IMR-90 (cell line): ENCODE measurements at regions not wholly inside any gene's neighbourhood (a gene's known extent, or its start where the extent isn't known, plus 50 kb on each side); places are given as distances from the start of the nearest gene placed in this dataset.
A peak's percentile ranks its signal among the peaks of the same experiment; 100 is the strongest.

Experiments
- ATAC-seq: fragments of 200-7000 bp; cut with Tn5 transposase; 2 replicates; pipeline ENCODE4 v1.9.1; 2020; ENCODE audit warnings: low read depth, mild to moderate bottlenecking, moderate library complexity
- BruUV-seq: library from RNA; stranded (reverse); fragments of 400-500 nt; replicated peaks from 2 replicates; lab custom pipeline; 2021; lab: Mats Ljungman, UMichigan
- CTCF ChIA-PET: fragments of 300-600 bp; formaldehyde crosslinking; extraction: SDS; loops from one replicate; lab custom pipeline; 2021; ENCODE audit warnings: antibody characterized with exemption; lab: Yijun Ruan, JAX
- POLR2A ChIA-PET: fragments of 300-600 bp; sonication (Branson Sonifier 250); formaldehyde crosslinking; loops from one replicate; lab custom pipeline; 2022; ENCODE audit warnings: antibody characterized with exemption; ENCODE audit not compliant: unreplicated experiment; lab: Charles Lee
- DNase-seq: peaks from one replicate; pipeline ENCODE4 v3.0.0; 2013
- H2AFZ ChIP-seq: replicated peaks from 2 replicates; pipeline ENCODE3; 2013; ENCODE audit warnings: low read length, mild to moderate bottlenecking; ENCODE audit not compliant: poor library complexity
- H2AK5ac ChIP-seq: 2 replicates; pipeline ENCODE4 v1.6.1; 2013; ENCODE audit warnings: low read depth, low read length, inconsistent platforms
- H2AK9ac ChIP-seq: replicated peaks from 2 replicates; pipeline ENCODE3; 2013; ENCODE audit warnings: mild to moderate bottlenecking, low read depth, low read length, moderate library complexity; ENCODE audit not compliant: poor library complexity
- H2BK120ac ChIP-seq: 2 replicates; pipeline ENCODE4 v1.6.1; 2013; ENCODE audit warnings: low read depth, low read length, inconsistent platforms
- H2BK15ac ChIP-seq: 3 replicates; pipeline ENCODE4 v1.6.1; 2013; ENCODE audit warnings: low read depth, low read length, inconsistent platforms
- H2BK20ac ChIP-seq: 2 replicates; pipeline ENCODE4 v1.6.1; 2013; ENCODE audit warnings: low read depth, mild to moderate bottlenecking, inconsistent platforms, low read length, moderate library complexity
- H2BK5ac ChIP-seq: 2 replicates; pipeline ENCODE4 v1.6.1; 2013; ENCODE audit warnings: mild to moderate bottlenecking, low read depth, low read length, inconsistent platforms; ENCODE audit not compliant: poor library complexity, severe bottlenecking
- H3K14ac ChIP-seq: replicated peaks from 2 replicates; pipeline ENCODE4 v1.6.1; 2013; ENCODE audit warnings: low read depth, low read length, inconsistent platforms
- H3K18ac ChIP-seq: 2 replicates; pipeline ENCODE4 v1.6.1; 2013; ENCODE audit warnings: low read depth, low read length, control low read depth
- H3K23ac ChIP-seq: 2 replicates; pipeline ENCODE4 v1.6.1; 2013; ENCODE audit warnings: low read depth, low read length, inconsistent platforms
- H3K27ac ChIP-seq: 2 replicates; pipeline ENCODE4 v1.5.1; 2013; ENCODE audit warnings: mild to moderate bottlenecking, control low read depth, low read length; ENCODE audit not compliant: insufficient read depth
- H3K27me3 ChIP-seq: 2 replicates; pipeline ENCODE4 v1.6.1; 2013; ENCODE audit warnings: low read length; ENCODE audit not compliant: control insufficient read depth, insufficient read depth
- H3K36me3 ChIP-seq: 2 replicates; pipeline ENCODE4 v1.6.1; 2013; ENCODE audit warnings: low read length, mixed read lengths; ENCODE audit not compliant: control insufficient read depth, insufficient read depth
- H3K4ac ChIP-seq: 2 replicates; pipeline ENCODE4 v1.6.1; 2013; ENCODE audit warnings: low read depth, low read length, inconsistent platforms
- H3K4me1 ChIP-seq: 2 replicates; pipeline ENCODE4 v1.6.1; 2013; ENCODE audit warnings: low read length, mixed read lengths; ENCODE audit not compliant: control insufficient read depth, insufficient read depth
- H3K4me2 ChIP-seq: 2 replicates; pipeline ENCODE4 v1.6.1; 2013; ENCODE audit warnings: low read depth, mild to moderate bottlenecking, control low read depth, low read length, moderate library complexity
- H3K4me3 ChIP-seq: 2 replicates; pipeline ENCODE4 v1.5.1; 2013; ENCODE audit warnings: low read depth, mild to moderate bottlenecking, control low read depth, low read length, moderate library complexity; ENCODE audit not compliant: insufficient read depth
- H3K56ac ChIP-seq: 2 replicates; pipeline ENCODE4 v1.6.1; 2013; ENCODE audit warnings: low read length, inconsistent platforms; ENCODE audit not compliant: insufficient read depth; ENCODE audit errors: extremely low read depth
- H3K79me1 ChIP-seq, 2 experiments: 2 replicates each; pipeline ENCODE4 v1.6.1; 2013; ENCODE audit warnings: low read length in 2 of 2, inconsistent platforms in 1 of 2, low read depth in 1 of 2
- H3K9ac ChIP-seq: 2 replicates; pipeline ENCODE4 v1.6.1; 2013; ENCODE audit warnings: low read depth, low read length, control low read depth
- H3K9me1 ChIP-seq: 2 replicates; pipeline ENCODE4 v1.6.1; 2013; ENCODE audit warnings: low read length, inconsistent platforms; ENCODE audit not compliant: insufficient read depth
- H3K9me3 ChIP-seq: 2 replicates; pipeline ENCODE4 v1.6.1; 2013; ENCODE audit warnings: low read length; ENCODE audit not compliant: control insufficient read depth, insufficient read depth
- H4K20me1 ChIP-seq: 2 replicates; pipeline ENCODE4 v1.6.1; 2013; ENCODE audit warnings: low read length, inconsistent platforms; ENCODE audit not compliant: insufficient read depth
- H4K5ac ChIP-seq: 2 replicates; pipeline ENCODE4 v1.6.1; 2013; ENCODE audit warnings: mild to moderate bottlenecking, low read depth, low read length, control low read depth
- H4K8ac ChIP-seq, 2 experiments: 2 replicates each; pipeline ENCODE4 v1.6.1; 2013; ENCODE audit warnings: low read depth in 2 of 2, low read length in 2 of 2, control low read depth in 1 of 2, inconsistent platforms in 1 of 2
- H4K91ac ChIP-seq: 2 replicates; pipeline ENCODE4 v1.6.1; 2013; ENCODE audit warnings: low read depth, low read length, inconsistent platforms; ENCODE audit not compliant: insufficient read depth
- FOS ChIP-seq: fragments of 150-350 bp; IDR thresholded peaks from 2 replicates; pipeline ENCODE4 v1.6.1; 2016; ENCODE audit warnings: low read depth, low read length
- MAFK ChIP-seq: IDR thresholded peaks from 2 replicates; pipeline ENCODE4 v1.6.1; 2012; ENCODE audit warnings: low read depth, low read length, improper control_type of control experiment
- MXI1 ChIP-seq: IDR thresholded peaks from 2 replicates; pipeline ENCODE4 v1.6.1; 2012; ENCODE audit warnings: low read depth, mild to moderate bottlenecking, low read length, moderate library complexity, borderline replicate concordance
- RAD21 ChIP-seq: IDR thresholded peaks from 2 replicates; pipeline ENCODE4 v1.6.1; 2012; ENCODE audit warnings: low read length, improper control_type of control experiment
- RFX5 ChIP-seq: IDR thresholded peaks from 2 replicates; pipeline ENCODE4 v1.8.0; 2012; ENCODE audit warnings: low read depth, mild to moderate bottlenecking, low read length, moderate library complexity
- SMC3 ChIP-seq: fragments of 150-350 bp; IDR thresholded peaks from 2 replicates; pipeline ENCODE4 v1.6.1; 2016; ENCODE audit warnings: low read depth, mild to moderate bottlenecking, antibody characterized with exemption, low read length, moderate library complexity
- WGBS, 2 experiments: methylation state at CpG; one replicate each; pipeline versions ENCODE4 v1.1.5 to v1.1.7; 2013; ENCODE audit warnings: missing lambda C conversion rate in 2 of 2; ENCODE audit not compliant: insufficient read length in 1 of 2; ENCODE audit errors: extremely low coverage in 2 of 2; 5-methylcytosine and 5-hydroxymethylcytosine counted together
- dilution Hi-C: fragments of 300-500 bp; cut with HindIII; formaldehyde crosslinking; loops from one replicate; pipeline ENCODE4 v1.14.3; 2018; ENCODE audit warnings: low sequenced_read_pairs; ENCODE audit not compliant: unreplicated experiment
- in situ Hi-C: fragments of 300-500 bp; cut with MboI; formaldehyde crosslinking; loops from 3 replicates; pipeline ENCODE4 v1.14.3; 2019; ENCODE audit warnings: low sequenced_read_pairs, inconsistent platforms, mixed read lengths
- intact Hi-C: fragments of 100-400 bp; cut with micrococcal nuclease; formaldehyde crosslinking; loops from 2 replicates; pipeline ENCODE4 v1.10.0; 2022

DNA sequence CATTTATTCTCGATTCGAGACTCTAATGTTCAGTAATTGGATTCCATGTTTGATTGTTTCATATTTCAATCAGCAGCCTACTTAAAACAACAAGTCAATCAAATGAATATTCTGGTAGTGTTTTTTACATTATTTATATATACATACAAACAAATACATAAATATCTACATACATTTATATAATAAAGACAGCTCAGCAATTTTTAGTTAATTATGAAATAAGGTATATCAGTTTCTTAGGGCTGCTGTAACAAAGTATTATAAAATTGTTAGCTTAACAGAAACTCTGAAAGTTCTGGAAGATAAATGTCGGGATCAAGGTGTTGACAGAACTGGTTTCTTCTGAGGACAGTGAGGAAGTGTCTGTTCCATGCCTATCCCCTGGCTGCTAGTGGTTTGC lies 105.9 kb downstream of the MGST1 start:
- POLR2A ChIA-PET = no interaction called here
- H3K4ac ChIP-seq = no peak overlapping the region
- BruUV-seq = no TSS peak
- no peaks in the 10 kb centered on the region for H4K20me1 ChIP-seq
- H3K79me1 ChIP-seq = no peaks in the 10 kb centered on the region
- no peak overlapping the region for H2BK120ac ChIP-seq
- H2BK20ac ChIP-seq = no peak overlapping the region
- no peak overlapping the region for H3K27ac ChIP-seq
- no peak overlapping the region for H3K18ac ChIP-seq
- no peak overlapping the region for H4K8ac ChIP-seq
- no peak overlapping the region for H2BK15ac ChIP-seq
- H4K91ac ChIP-seq = no peak overlapping the region
- TF ChIP-seq RAD21 (no peak), SMC3 (no peak), MXI1 (no peak), RFX5 (no peak), MAFK (peak; percentile 67), FOS (no peak)
- H3K9me3 ChIP-seq = no peaks in the 10 kb centered on the region
- H3K27me3 ChIP-seq = no peaks in the 10 kb centered on the region
- no peak overlapping the region for H3K9ac ChIP-seq
- no peak overlapping the region for H3K4me3 ChIP-seq
- H2AFZ ChIP-seq = no peak overlapping the region
- H2BK5ac ChIP-seq = no peak overlapping the region
- no peak overlapping the region for H2AK5ac ChIP-seq
- H3K4me1 ChIP-seq = no peaks in the 10 kb centered on the region
- intact Hi-C loops (loop anchor here (10.0 kb wide), 1 partner anchor 1471 kb away; no protein-coding TSS in a partner anchor), in situ Hi-C loops (no loop called here), dilution Hi-C loops (no loop called here)
- H3K4me2 ChIP-seq = no peak overlapping the region
- H3K14ac ChIP-seq = no peak overlapping the region
- DNase-seq = no peak
- H2AK9ac ChIP-seq = no peak overlapping the region
- H3K56ac ChIP-seq = no peak overlapping the region
- H3K36me3 ChIP-seq = no peaks in the 10 kb centered on the region
- CTCF ChIA-PET = no interaction called here
- H3K9me1 ChIP-seq = no peaks in the 10 kb centered on the region
- no peak for ATAC-seq
- 100% methylated on average over 1 of the region's 3 CpGs; no CpG with 5 or more reads in 1 of the 2 experiments for WGBS, 2 experiments
- H4K5ac ChIP-seq = no peak overlapping the region
- no peak overlapping the region for H3K23ac ChIP-seq
